NCI-H1092 (cell line): ENCODE measurements at regions not wholly inside any gene's neighbourhood (a gene's known extent, or its start where the extent isn't known, plus 50 kb on each side); places are given as distances from the start of the nearest gene placed in this dataset.
"Not testable (repeated sequence)": the region's sequence is repeated elsewhere in the genome, so short reads cannot be mapped to it uniquely, and the experiment has no call there.

Source experiments
- DNase-seq: peaks from one replicate; lab custom pipeline; 2025; lab: John Stamatoyannopoulos, UW

DNA sequence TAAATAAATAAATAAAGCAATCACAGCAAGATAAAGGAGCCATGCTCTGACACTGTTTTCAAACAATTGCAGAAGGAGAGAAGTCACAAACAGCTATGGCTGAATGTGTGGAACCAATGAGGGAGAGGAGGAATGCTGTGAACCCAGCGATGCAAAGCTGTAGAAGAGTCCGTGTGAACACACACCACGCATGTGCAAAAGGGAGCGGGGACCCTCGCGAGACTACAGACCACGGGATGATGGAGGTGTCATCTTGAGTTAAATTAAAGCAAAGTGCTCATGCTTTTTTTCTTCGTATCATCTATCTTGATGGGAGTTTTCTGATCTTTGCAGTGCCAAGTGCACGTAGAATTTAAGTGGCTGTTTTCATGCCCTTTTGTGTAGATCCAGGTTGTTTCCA lies 123.8 kb upstream of the CDH5 start:
- no peak for DNase-seq

- not testable (repeated sequence) for DNase-seq
These were observed 124.3 kb upstream of the CDH5 start for GRCh38 chr16:66242206-66242605.

- DNase-seq: no peak
These were observed 125.7 kb upstream of the CDH5 start for GRCh38 chr16:66240631-66241395.

DNA sequence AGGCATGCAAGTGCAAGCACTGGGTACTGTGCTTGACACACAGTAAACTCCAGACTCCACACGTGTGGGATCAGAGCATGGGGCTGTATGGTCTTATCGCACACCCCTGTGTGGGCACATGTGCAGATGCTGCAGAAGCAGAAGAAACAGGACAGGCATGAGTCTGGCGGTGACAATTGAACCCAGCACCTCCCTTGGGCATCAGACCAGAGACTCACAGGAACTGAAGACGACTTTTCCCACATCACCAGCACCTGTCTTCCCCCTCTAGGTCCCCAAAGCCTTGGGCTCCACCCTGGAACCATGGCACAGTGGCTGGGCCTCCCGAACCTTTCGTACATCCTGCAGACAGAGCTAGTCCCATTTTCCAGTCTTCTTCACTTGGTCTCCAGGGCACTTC lies 126.4 kb upstream of the CDH5 start:
- DNase-seq: no peak

DNA sequence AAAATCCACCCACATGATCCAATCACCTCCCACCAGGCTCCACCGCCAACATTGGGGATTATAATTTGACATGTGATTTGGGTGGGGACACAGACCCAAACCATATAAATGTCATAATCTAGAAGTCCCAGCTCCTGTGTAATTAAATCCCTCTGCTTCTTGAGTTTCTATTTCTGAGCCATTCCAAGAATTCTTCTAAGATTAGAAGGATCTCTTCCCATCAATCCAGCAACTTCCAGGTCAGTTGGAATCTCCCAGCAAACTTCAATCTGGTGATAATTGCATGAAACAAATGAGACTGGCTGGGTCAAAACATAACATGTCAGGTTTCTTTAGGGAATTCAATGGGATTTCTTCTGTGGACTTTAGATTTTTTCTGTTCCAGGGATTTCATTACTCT lies 127.8 kb upstream of the CDH5 start:
- no peak for DNase-seq

- DNase-seq: no peak
These were observed 130.2 kb upstream of the CDH5 start for GRCh38 chr16:66236301-66236700.

- DNase-seq: no peak
These were observed 134.9 kb upstream of the CDH5 start for GRCh38 chr16:66231452-66232160.

DNA sequence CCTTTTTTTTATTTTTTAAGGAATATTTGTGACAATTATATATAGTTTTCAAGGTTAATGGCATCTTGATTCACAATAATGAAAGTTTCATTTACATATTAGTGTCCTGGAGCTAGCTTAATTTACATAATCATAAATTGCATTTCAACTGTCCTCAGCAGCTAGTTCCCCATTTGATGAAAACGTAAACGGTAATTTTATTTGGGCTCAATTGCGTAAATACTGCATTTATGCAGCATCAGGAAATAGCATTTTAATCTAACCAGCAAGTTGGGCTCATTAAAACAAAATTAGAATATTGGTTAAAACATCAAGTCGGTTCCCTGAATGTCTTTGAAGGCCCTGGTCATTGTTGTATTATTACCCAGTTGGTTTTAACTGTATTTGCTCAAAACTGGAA lies 136.8 kb upstream of the CDH5 start:
- no peak for DNase-seq

DNA sequence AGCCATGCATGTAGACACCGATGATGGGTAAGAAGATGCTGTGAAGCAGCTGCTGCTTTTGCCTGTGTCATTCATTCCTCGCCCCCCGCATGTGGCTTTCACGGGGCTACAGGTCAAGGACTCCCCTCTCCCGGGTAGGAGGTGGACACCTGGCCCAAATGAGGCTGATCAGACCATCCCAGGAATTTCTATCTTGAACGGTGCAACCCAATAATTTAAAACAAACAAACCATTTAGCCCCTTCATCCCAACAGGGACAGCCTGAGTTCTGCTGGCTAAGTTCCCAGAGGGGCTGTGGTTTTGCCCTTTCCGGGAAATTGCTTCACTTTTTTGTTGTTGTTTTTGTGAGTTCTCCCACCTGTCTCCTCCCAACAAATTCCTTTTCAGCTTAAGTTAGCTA lies 137.7 kb upstream of the CDH5 start:
- no peak for DNase-seq

DNA sequence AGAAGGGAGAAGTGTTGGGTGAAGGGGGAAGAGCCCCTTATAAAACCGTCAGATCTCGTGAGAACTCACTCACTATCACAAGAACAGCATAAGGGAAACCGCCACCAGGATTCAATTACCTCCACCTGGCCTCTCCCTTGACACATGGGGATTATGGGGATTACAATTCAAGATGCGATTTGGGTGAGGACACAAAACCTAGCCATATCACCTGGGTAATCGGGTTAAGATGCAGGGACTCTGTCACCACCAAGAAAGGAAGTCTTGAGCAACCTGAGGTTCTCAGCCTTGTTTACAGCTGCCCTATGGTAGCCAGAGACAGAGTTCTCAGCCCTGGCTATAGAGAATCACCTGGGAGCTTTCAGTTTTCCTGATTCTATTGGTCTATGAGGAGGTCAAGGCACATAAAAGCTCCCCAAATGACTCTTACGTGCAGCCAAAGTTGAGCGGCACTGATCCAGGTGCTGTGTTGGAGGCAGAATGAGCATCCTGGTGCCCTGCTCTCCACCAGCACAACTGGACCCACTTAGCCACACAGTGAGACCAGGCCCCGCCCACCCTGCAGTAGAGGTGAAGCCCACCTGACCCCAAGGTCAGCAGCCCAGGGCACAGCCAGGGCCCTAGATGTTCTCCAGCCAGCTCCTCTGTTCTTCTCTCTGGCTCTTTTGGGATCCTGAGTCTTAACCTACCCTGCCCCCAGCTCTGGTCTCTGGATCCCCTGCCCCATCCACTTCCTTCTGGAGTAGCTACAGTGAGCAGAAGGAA lies 138.5 kb upstream of the CDH5 start:
- no peak for DNase-seq

DNA sequence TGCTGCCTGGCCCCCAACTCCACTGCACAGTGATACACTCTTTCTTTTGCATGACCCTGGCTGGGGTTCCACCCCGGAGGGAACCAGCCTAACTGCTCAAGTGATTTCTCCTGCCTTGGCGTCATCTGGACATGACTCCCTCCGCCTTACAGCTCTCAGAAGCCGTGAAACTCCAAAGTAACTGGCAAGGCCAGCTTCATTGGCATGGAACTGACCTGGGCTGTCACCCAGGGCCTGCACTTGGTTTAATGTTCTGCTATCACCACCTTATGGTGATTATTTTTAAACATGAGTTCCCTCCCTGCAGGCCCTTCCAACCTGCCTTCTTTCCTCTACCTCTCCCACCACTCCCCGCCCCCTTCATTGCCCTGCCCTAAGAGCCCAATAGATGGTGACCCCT lies 139.7 kb upstream of the CDH5 start:
- DNase-seq: no peak

DNA sequence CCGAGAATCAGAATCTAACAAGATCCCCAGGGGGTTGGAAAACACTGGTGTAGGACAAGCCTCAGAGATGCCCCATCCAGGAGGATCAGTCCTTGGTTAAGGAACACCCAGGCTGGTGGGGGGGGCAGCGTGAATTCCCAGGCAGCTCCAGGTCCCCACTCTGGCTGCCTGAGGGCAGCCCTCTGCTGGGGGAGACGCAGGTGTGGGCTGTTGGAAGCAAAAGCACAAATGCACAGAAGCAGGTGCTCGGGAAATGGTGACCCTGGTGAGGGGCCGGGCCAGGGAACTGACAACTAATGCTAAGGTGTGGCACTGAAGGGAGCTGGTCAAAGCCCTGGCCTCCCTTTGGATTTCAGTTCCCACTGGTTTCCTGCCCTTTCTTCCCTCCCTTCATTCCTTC lies 140.8 kb upstream of the CDH5 start:
- DNase-seq: no peak

DNA sequence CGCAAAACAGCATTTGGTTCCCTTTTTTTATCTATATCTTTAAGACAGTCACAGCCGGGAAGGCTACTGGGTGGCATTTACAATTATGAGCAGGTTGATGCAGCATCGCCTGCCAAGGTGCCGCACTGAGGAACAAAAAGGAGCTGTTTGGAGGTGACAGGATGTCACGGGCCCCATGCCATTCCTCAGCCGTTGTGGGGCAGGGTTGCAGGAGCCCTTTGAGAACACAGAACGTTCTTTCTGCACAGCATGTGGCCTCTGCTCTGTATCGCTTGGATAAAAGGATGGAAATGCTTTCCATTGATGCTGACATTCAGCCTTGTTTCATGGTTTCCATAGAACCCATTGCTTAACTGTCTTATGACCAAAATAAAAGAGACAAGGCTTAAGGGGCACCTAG lies 141.9 kb upstream of the CDH5 start:
- no peak for DNase-seq

DNA sequence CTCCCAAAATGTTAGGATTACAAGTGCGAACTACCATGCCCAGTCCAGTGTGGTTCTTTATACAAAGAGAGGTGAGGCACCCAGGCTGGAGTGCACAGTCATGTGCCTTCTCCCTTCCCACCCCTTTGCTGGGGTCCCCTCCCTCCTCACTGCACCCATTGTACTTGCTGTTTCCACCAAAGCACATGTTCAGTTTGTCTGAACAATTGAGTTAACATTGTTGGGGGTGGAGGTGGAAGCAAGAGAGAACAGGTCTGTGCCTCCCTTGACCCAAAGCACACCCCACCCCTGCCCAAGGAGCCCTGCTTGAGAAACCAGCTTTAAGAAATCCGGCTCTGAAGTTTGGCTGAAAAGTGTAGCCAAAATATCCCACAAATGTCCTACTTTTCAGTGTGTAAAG lies 142.3 kb upstream of the CDH5 start:
- no peak for DNase-seq

- no peak for DNase-seq
These were observed 143.2 kb upstream of the CDH5 start for GRCh38 chr16:66223176-66223780.

DNA sequence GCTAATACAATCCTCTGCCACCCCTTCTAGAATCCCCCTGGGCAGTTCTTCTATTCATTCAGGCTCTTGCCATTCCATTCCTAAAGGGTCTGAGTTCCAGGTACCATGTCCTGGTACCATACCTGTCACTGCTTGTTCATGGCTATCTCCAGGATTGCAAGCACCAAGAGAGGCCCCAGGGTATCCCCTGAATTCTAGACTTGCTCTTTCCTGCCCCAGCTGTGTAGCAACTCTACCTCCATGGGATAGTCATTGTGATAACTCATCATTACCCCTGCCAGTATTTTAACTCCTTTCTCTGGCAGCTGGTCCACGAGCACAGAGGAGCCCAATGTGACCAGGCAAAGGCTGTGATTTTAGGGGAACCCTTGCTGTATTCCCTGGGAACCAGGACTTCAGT lies 143.7 kb upstream of the CDH5 start:
- no peak for DNase-seq

GRCh38 chr16:66220702-66221101 lies 145.8 kb upstream of the CDH5 start:
- peak; percentile 23 for DNase-seq

- no peak for DNase-seq
These were observed 147.0 kb upstream of the CDH5 start for GRCh38 chr16:66219491-66219890.

DNA sequence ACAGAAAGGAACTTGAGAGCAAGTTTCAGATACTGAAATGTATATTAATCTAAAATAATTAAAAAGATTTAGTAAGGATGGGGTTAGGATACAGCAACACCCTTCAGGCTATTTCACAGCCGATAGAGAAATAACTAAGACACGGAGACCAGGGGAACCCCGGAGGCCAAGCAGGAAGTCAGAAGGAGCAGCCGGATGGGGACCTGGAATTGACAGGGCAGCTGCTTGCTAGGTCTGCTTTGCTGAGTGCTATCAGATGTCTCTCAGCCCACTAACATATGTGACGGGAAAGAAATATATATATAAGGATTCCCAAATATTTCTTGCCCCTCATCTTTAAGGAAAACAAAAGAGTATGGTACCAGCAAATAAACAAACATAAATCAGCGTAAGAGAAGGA lies 154.1 kb upstream of the CDH5 start:
- DNase-seq: no peak

GRCh38 chr16:66211651-66212050 lies 154.8 kb upstream of the CDH5 start:
- no peak for DNase-seq

DNA sequence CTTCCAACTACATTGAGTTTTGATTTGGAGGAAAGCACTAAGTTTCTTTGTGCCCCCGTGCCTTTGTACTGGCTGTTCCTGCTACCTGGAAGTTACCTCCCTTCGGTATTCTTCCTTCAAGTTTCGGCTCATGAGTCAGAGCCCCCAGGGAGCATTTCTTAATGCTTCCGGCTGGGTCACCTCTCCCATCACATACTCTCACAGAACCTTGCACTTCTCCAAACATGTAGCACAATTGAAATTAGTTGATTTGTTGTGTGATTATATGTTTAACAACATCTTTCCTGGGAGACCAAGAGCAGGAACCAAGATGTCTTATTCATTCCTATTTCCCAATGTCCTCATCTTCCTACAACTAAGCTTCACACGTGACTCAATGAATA lies 158.6 kb upstream of the CDH5 start:
- no peak for DNase-seq

DNA sequence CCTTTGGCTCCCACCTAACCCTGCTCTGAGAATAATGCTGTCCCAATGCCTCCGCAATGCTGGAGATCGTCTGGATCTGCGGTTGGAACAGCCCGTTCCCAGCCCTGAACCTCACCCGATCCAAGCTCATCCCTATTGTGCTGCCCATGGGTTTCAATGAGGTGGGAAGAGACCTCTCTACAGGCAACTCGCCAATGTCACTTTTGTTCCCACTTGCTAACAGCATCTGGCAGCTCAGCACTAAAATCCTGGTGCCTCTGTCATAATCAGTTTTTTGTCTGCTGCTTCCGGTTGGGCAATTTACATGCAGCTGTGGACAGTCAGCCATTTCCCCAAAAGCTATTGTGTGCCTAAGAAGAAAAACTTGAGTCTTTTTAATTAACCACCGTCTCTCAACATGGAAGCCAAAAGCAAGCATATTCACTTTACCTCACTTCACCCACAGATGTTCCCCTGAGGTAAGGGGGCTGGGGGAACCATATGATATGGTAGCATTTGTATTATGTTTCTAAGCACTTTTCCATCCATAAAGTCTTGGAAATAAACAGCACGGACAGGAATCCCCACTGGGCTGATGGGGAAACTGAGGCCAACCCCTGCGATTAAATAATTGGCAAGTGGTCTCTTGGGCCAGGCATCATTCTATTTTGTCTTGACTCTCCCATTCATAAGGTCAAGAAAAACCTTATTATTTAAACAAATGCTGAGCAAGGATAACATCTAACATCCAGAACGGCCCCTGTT lies 159.2 kb upstream of the CDH5 start:
- DNase-seq: peak; percentile 35
